ENCODE measurements at regions not wholly inside any gene's neighbourhood (a gene's known extent, or its start where the extent isn't known, plus 50 kb on each side); places are given as distances from the start of the nearest gene placed in this dataset.

DNA sequence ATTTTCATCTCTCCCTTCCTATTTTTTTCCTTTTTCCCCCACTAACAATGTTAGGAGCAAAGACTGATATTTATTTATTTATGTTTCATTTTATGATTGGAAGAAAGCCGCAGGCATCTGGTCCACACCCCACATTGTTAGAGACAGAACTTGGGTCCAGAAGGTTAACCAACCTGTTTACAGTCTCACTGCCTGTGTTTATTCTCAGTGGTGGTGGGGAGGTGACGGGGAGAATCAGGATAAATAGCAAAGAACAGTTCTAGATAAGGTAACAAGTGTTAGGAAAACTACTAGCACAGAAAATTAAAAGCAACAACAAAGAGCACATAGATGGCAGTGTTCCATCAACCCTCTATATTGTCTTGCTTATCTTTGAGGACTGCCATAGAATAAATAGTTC, 301.7 kb upstream of the DIPK2B start:
- no peak overlapping the region for H3K27ac Mint-ChIP-seq
- no peaks in the 10 kb centered on the region for H3K27me3 ChIP-seq (ENCODE audit: control insufficient read depth in 2 of 2, insufficient read depth in 2 of 2, low read length in 2 of 2)
- H3K79me2 ChIP-seq (ENCODE audit: insufficient read depth, low read length) = no peaks in the 10 kb centered on the region
- no peak for TF ChIP-seq CTCF (IDR thresholded peaks at IDR 0.05)
- peaks cover 0 to 23% (median 7%) of the 10 kb centered on the region in 7 donors for H3K9me3 Mint-ChIP-seq
- H3K9me3 ChIP-seq (replicated peaks in 1 of 2; ENCODE audit: control insufficient read depth in 1 of 2, insufficient read depth in 1 of 2, low read length in 2 of 2) = peaks cover 2 to 12% of the 10 kb centered on the region in 2 donors
- H3K4me2 ChIP-seq (replicated peaks; ENCODE audit: extremely low read depth, low read length, poor library complexity, severe bottlenecking) = no peak overlapping the region
- H2AFZ ChIP-seq (ENCODE audit: insufficient read depth, low read depth, low read length, poor library complexity, severe bottlenecking) = no peak overlapping the region
- intact Hi-C loops (cut with micrococcal nuclease) = no loop called here
- WGBS (ENCODE audit: insufficient coverage) = no CpG with 5 or more reads among the region's 2 CpGs
- no peak overlapping the region for H3K27ac ChIP-seq (ENCODE audit: low read depth in 1 of 2, low read length in 2 of 2)
- no peak overlapping the region for H3K9ac ChIP-seq (ENCODE audit: insufficient read depth, low read length, poor library complexity, severe bottlenecking)
- H3K36me3 ChIP-seq (replicated peaks in 1 of 2; ENCODE audit: control insufficient read depth in 1 of 2, insufficient read depth in 2 of 2, low read length in 2 of 2) = no peaks in the 10 kb centered on the region
- H3K4me3 ChIP-seq (replicated peaks in 1 of 3; ENCODE audit: low read depth in 2 of 3, low read length in 3 of 3) = no peak overlapping the region
- no peaks in the 10 kb centered on the region for H3K36me3 Mint-ChIP-seq
- H3K27me3 Mint-ChIP-seq (ENCODE audit: low read depth in 3 of 3) = peaks cover 0 to 9% (median 2%) of the 10 kb centered on the region in 3 donors
- H3K4me3 Mint-ChIP-seq = no peak overlapping the region
- H3K4me1 Mint-ChIP-seq = peaks cover 16% of the 10 kb centered on the region
- DNase-seq = no peak
- H4K20me1 ChIP-seq (ENCODE audit: insufficient read depth, low read length) = no peaks in the 10 kb centered on the region
- peaks cover 0 to 7% of the 10 kb centered on the region in 2 donors for H3K4me1 ChIP-seq (ENCODE audit: control insufficient read depth in 1 of 2, insufficient read depth in 2 of 2, low read length in 2 of 2)

GRCh38 chrX:45497290-45497689, 296.6 kb upstream of the DIPK2B start:
- no peak overlapping the region for H3K4me3 ChIP-seq (replicated peaks in 1 of 3; ENCODE audit: low read depth in 2 of 3, low read length in 3 of 3)
- Mint-ChIP-seq H3K9me3 (peaks cover 4 to 30% (median 16%) of the 10 kb centered on the region in 7 donors), H3K4me1 (no peaks in the 10 kb centered on the region), H3K27me3 (ENCODE audit: low read depth in 3 of 3) (no peaks in the 10 kb centered on the region), H3K27ac (no peak overlapping the region), H3K36me3 (no peaks in the 10 kb centered on the region), H3K4me3 (no peak overlapping the region)
- H3K79me2 ChIP-seq (ENCODE audit: insufficient read depth, low read length) = no peaks in the 10 kb centered on the region
- intact Hi-C loops (cut with micrococcal nuclease) = no loop called here
- no peak overlapping the region for H3K9ac ChIP-seq (ENCODE audit: insufficient read depth, low read length, poor library complexity, severe bottlenecking)
- no peaks in the 10 kb centered on the region for H3K27me3 ChIP-seq (ENCODE audit: control insufficient read depth in 2 of 2, insufficient read depth in 2 of 2, low read length in 2 of 2)
- H2AFZ ChIP-seq (ENCODE audit: insufficient read depth, low read depth, low read length, poor library complexity, severe bottlenecking) = no peak overlapping the region
- no peaks in the 10 kb centered on the region for H3K4me1 ChIP-seq (ENCODE audit: control insufficient read depth in 1 of 2, insufficient read depth in 2 of 2, low read length in 2 of 2)
- H3K9me3 ChIP-seq (replicated peaks in 1 of 2; ENCODE audit: control insufficient read depth in 1 of 2, insufficient read depth in 1 of 2, low read length in 2 of 2) = peaks cover 4 to 7% of the 10 kb centered on the region in 2 donors
- H4K20me1 ChIP-seq (ENCODE audit: insufficient read depth, low read length) = no peaks in the 10 kb centered on the region
- no peak overlapping the region for H3K27ac ChIP-seq (ENCODE audit: low read depth in 1 of 2, low read length in 2 of 2)
- no peak for TF ChIP-seq CTCF (IDR thresholded peaks at IDR 0.05)
- WGBS (ENCODE audit: insufficient coverage) = no CpG with 5 or more reads among the region's 3 CpGs
- no peak overlapping the region for H3K4me2 ChIP-seq (replicated peaks; ENCODE audit: extremely low read depth, low read length, poor library complexity, severe bottlenecking)
- no peaks in the 10 kb centered on the region for H3K36me3 ChIP-seq (replicated peaks in 1 of 2; ENCODE audit: control insufficient read depth in 1 of 2, insufficient read depth in 2 of 2, low read length in 2 of 2)
- DNase-seq = no peak
